Psoas muscle (tissue), 7 donors: ENCODE measurements at regions not wholly inside any gene's neighbourhood (a gene's known extent, or its start where the extent isn't known, plus 50 kb on each side); places are given as distances from the start of the nearest gene placed in this dataset.

Source experiments
- ATAC-seq, 4 donors: fragments of 200-7000 bp; cut with Tn5 transposase; one replicate each; pipeline ENCODE4 v1.9.1; 2020; ENCODE audit warnings: moderate library complexity in 3 of 4, mild to moderate bottlenecking in 2 of 4
- DNase-seq, 2 donors: peaks; one replicate each; pipeline ENCODE4 v3.0.0-alpha.2; 2020
- H3K27ac ChIP-seq: fragments of 200-600 bp; one replicate; pipeline ENCODE4 v1.8.0; 2022
- H3K27me3 ChIP-seq, 3 donors: fragments of 200-600 bp in 1 of 3; one replicate each; pipeline versions ENCODE4 v1.6.1 to v1.8.0; 2013 to 2022; ENCODE audit warnings: low read length in 2 of 3, mild to moderate bottlenecking in 2 of 3, moderate library complexity in 1 of 3; ENCODE audit not compliant: insufficient read depth in 3 of 3
- H3K36me3 ChIP-seq, 2 donors: fragments of 200-600 bp in 1 of 2; one replicate each; pipeline versions ENCODE4 v1.6.1 to v1.8.0; 2013 to 2022; ENCODE audit warnings: low read depth in 1 of 2, mild to moderate bottlenecking in 1 of 2, moderate library complexity in 1 of 2; ENCODE audit not compliant: insufficient read depth in 1 of 2
- H3K4me1 ChIP-seq: fragments of 200-600 bp; one replicate; pipeline ENCODE4 v1.8.0; 2022
- H3K4me3 ChIP-seq: fragments of 200-600 bp; one replicate; pipeline ENCODE4 v1.8.0; 2022; ENCODE audit warnings: mild to moderate bottlenecking
- H3K9me3 ChIP-seq: fragments of 200-600 bp; one replicate; pipeline ENCODE4 v1.8.0; 2022
- CTCF ChIP-seq: fragments of 200-600 bp; IDR thresholded peaks from one replicate; pipeline ENCODE4 v1.8.0; 2022; ENCODE audit warnings: antibody characterized with exemption
- WGBS, 3 donors: extraction: QIAGEN DNeasy Blood & Tissue Kit; methylation state at CpG; one replicate each; pipeline versions ENCODE4 v1.1.6 to v1.1.7; 2013; 5-methylcytosine and 5-hydroxymethylcytosine counted together
- intact Hi-C, 2 donors: fragments of 100-400 bp; cut with DNase I; formaldehyde crosslinking; loops; one replicate each; pipeline versions ENCODE4 v1.11.0 to v1.14.2; 2022
- donor health status: healthy with polysubstance abuse.
- donor health status: DM: no; HTN: no; CAD: no; lungs with moderate emphysema.
- donor health status: Bipolar disorder and iron deficiency.
- donor health status: healthy.
- donor health status: DM: yes; HTN: yes; CAD: no.
- donor health status: DM: no; HTN: no; CAD: no.
- donor health status: DM: yes; HTN: yes; CAD: no.

GRCh38 chr16:26475596-26475995, 591.1 kb upstream of the C16orf82 start:
- no peak for ATAC-seq

GRCh38 chr16:26491101-26491670, 575.5 kb upstream of the C16orf82 start:
- DNase-seq (no peak), ATAC-seq (no peak)
- no peak overlapping the region for H3K27ac ChIP-seq
- no peaks in the 10 kb centered on the region for H3K4me1 ChIP-seq
- no peaks in the 10 kb centered on the region for H3K9me3 ChIP-seq
- no peak for TF ChIP-seq CTCF
- intact Hi-C loops, result no loop called here
- no peak overlapping the region for H3K4me3 ChIP-seq
- no peaks in the 10 kb centered on the region for H3K36me3 ChIP-seq
- WGBS, 3 donors, result 56 to 64% (median 62%) methylated on average over 6 of the region's 6 CpGs
- no peaks in the 10 kb centered on the region for H3K27me3 ChIP-seq

More at GRCh38 chr16:26475596-26475995, 591.1 kb upstream of the C16orf82 start:
- no peak for TF ChIP-seq CTCF
- 44 to 54% (median 45%) methylated on average over 2 of the region's 2 CpGs for WGBS, 3 donors
- no peak for DNase-seq
- intact Hi-C loops, result no loop called here
- H3K27me3 ChIP-seq, result no peaks in the 10 kb centered on the region
- no peaks in the 10 kb centered on the region for H3K36me3 ChIP-seq
- H3K27ac ChIP-seq, result no peak overlapping the region
- H3K9me3 ChIP-seq, result peaks cover 26% of the 10 kb centered on the region
- H3K4me3 ChIP-seq, result no peak overlapping the region
- H3K4me1 ChIP-seq, result no peaks in the 10 kb centered on the region

GRCh38 chr16:26491962-26492361, 574.8 kb upstream of the C16orf82 start:
- H3K27me3 ChIP-seq, result no peaks in the 10 kb centered on the region
- no peak for TF ChIP-seq CTCF
- intact Hi-C loops, result no loop called here
- H3K4me1 ChIP-seq, result no peaks in the 10 kb centered on the region
- DNase-seq, result no peak
- H3K9me3 ChIP-seq, result no peaks in the 10 kb centered on the region
- no peak for ATAC-seq
- WGBS, 3 donors, result 83 to 88% (median 87%) methylated on average over 6 of the region's 6 CpGs
- H3K4me3 ChIP-seq, result no peak overlapping the region
- no peak overlapping the region for H3K27ac ChIP-seq
- H3K36me3 ChIP-seq, result no peaks in the 10 kb centered on the region

- ATAC-seq (no peak), DNase-seq (no peak)
- Histone ChIP-seq H3K36me3 (no peaks in the 10 kb centered on the region), H3K27me3 (no peaks in the 10 kb centered on the region), H3K4me3 (no peak overlapping the region), H3K4me1 (no peaks in the 10 kb centered on the region), H3K9me3 (no peaks in the 10 kb centered on the region), H3K27ac (no peak overlapping the region)
- WGBS, 3 donors, result 42 to 50% (median 48%) methylated on average over 1 of the region's 1 CpG
- intact Hi-C loops, result no loop called here
- no peak for TF ChIP-seq CTCF
Observed at GRCh38 chr16:26493751-26494150, 573.0 kb upstream of the C16orf82 start.

- DNase-seq (no peak), ATAC-seq (no peak)
- no peaks in the 10 kb centered on the region for H3K9me3 ChIP-seq
- no peak overlapping the region for H3K27ac ChIP-seq
- H3K36me3 ChIP-seq, result no peaks in the 10 kb centered on the region
- no peaks in the 10 kb centered on the region for H3K27me3 ChIP-seq
- no peak overlapping the region for H3K4me3 ChIP-seq
- 71 to 81% (median 78%) methylated on average over 3 of the region's 3 CpGs for WGBS, 3 donors
- H3K4me1 ChIP-seq, result no peaks in the 10 kb centered on the region
- no peak for TF ChIP-seq CTCF
- intact Hi-C loops, result no loop called here
Observed at GRCh38 chr16:26497896-26498295, 568.8 kb upstream of the C16orf82 start.
